Activated CD4-positive, alpha-beta T cell treated with anti-CD3 and anti-CD28 coated beads, Interleukin-2, amount 10 ng/mL, durations not matched to agents 24 days and 14 days (primary cell): ENCODE measurements at regions not wholly inside any gene's neighbourhood (a gene's known extent, or its start where the extent isn't known, plus 50 kb on each side); places are given as distances from the start of the nearest gene placed in this dataset.

Source experiments
- DNase-seq: peaks from one replicate; pipeline ENCODE4 v3.0.0; 2022
- H3K27ac Mint-ChIP-seq: one replicate; pipeline ENCODE4 v1.8.0; 2022; ENCODE audit warnings: mild to moderate bottlenecking, mixed read lengths
- H3K27me3 Mint-ChIP-seq: one replicate; pipeline ENCODE4 v1.8.0; 2022; ENCODE audit warnings: mixed read lengths
- H3K36me3 Mint-ChIP-seq: one replicate; pipeline ENCODE4 v1.8.0; 2022; ENCODE audit warnings: low read depth, mild to moderate bottlenecking, mixed read lengths
- H3K4me1 Mint-ChIP-seq: one replicate; pipeline ENCODE4 v1.8.0; 2021; ENCODE audit warnings: mixed read lengths
- H3K4me3 Mint-ChIP-seq: one replicate; pipeline ENCODE4 v1.8.0; 2022; ENCODE audit warnings: mild to moderate bottlenecking, moderate library complexity, mixed read lengths
- H3K9me3 Mint-ChIP-seq: one replicate; pipeline ENCODE4 v1.8.0; 2021; ENCODE audit warnings: mixed read lengths
- intact Hi-C: fragments of 100-400 bp; cut with micrococcal nuclease; formaldehyde crosslinking; loops from one replicate; pipeline ENCODE4 v1.15.1; 2023

GRCh38 chr12:34390846-34391700 is 368.8 kb downstream of the ALG10 start:
- no peaks in the 10 kb centered on the region for H3K27me3 Mint-ChIP-seq
- DNase-seq: no peak
- H3K27ac Mint-ChIP-seq: no peak overlapping the region
- H3K4me1 Mint-ChIP-seq: no peaks in the 10 kb centered on the region
- no peak overlapping the region for H3K4me3 Mint-ChIP-seq
- H3K36me3 Mint-ChIP-seq: no peaks in the 10 kb centered on the region
- intact Hi-C loops: no loop called here
- no peaks in the 10 kb centered on the region for H3K9me3 Mint-ChIP-seq

- H3K9me3 Mint-ChIP-seq: no peaks in the 10 kb centered on the region
- H3K27me3 Mint-ChIP-seq: no peaks in the 10 kb centered on the region
- H3K4me3 Mint-ChIP-seq: no peak overlapping the region
- no peak for DNase-seq
- H3K36me3 Mint-ChIP-seq: no peaks in the 10 kb centered on the region
- no peak overlapping the region for H3K27ac Mint-ChIP-seq
- H3K4me1 Mint-ChIP-seq: no peaks in the 10 kb centered on the region
- intact Hi-C loops: no loop called here
Measured at GRCh38 chr12:34391771-34392581, 369.7 kb downstream of the ALG10 start.

- Mint-ChIP-seq H3K27me3 (no peaks in the 10 kb centered on the region), H3K36me3 (no peaks in the 10 kb centered on the region), H3K9me3 (no peaks in the 10 kb centered on the region), H3K27ac (no peak overlapping the region), H3K4me1 (no peaks in the 10 kb centered on the region), H3K4me3 (no peak overlapping the region)
- no peak for DNase-seq
- intact Hi-C loops: no loop called here
Measured at GRCh38 chr12:34392741-34393085, 370.4 kb downstream of the ALG10 start.

GRCh38 chr12:34393086-34393820 is 371.0 kb downstream of the ALG10 start:
- Mint-ChIP-seq H3K36me3 (no peaks in the 10 kb centered on the region), H3K4me1 (no peaks in the 10 kb centered on the region), H3K27me3 (no peaks in the 10 kb centered on the region), H3K4me3 (no peak overlapping the region), H3K9me3 (no peaks in the 10 kb centered on the region), H3K27ac (no peak overlapping the region)
- intact Hi-C loops: no loop called here
- DNase-seq: no peak

GRCh38 chr12:34393821-34394150 is 371.5 kb downstream of the ALG10 start:
- H3K36me3 Mint-ChIP-seq: no peaks in the 10 kb centered on the region
- H3K27ac Mint-ChIP-seq: no peak overlapping the region
- DNase-seq: no peak
- no peak overlapping the region for H3K4me3 Mint-ChIP-seq
- no peaks in the 10 kb centered on the region for H3K4me1 Mint-ChIP-seq
- intact Hi-C loops: no loop called here
- H3K9me3 Mint-ChIP-seq: no peaks in the 10 kb centered on the region
- no peaks in the 10 kb centered on the region for H3K27me3 Mint-ChIP-seq

- DNase-seq: no peak
- no peaks in the 10 kb centered on the region for H3K36me3 Mint-ChIP-seq
- H3K4me3 Mint-ChIP-seq: no peak overlapping the region
- no peaks in the 10 kb centered on the region for H3K9me3 Mint-ChIP-seq
- H3K27me3 Mint-ChIP-seq: no peaks in the 10 kb centered on the region
- no peaks in the 10 kb centered on the region for H3K4me1 Mint-ChIP-seq
- H3K27ac Mint-ChIP-seq: no peak overlapping the region
- intact Hi-C loops: no loop called here
Measured at GRCh38 chr12:34394211-34395055, 372.1 kb downstream of the ALG10 start.

- no peak overlapping the region for H3K27ac Mint-ChIP-seq
- intact Hi-C loops: no loop called here
- no peaks in the 10 kb centered on the region for H3K27me3 Mint-ChIP-seq
- peaks cover under 1% of the 10 kb centered on the region for H3K9me3 Mint-ChIP-seq
- H3K4me3 Mint-ChIP-seq: no peak overlapping the region
- no peaks in the 10 kb centered on the region for H3K4me1 Mint-ChIP-seq
- DNase-seq: no peak
- no peaks in the 10 kb centered on the region for H3K36me3 Mint-ChIP-seq
Measured at GRCh38 chr12:34395056-34396005, 373.0 kb downstream of the ALG10 start.

- Mint-ChIP-seq H3K9me3 (peaks cover 6% of the 10 kb centered on the region), H3K27me3 (no peaks in the 10 kb centered on the region), H3K4me3 (no peak overlapping the region), H3K27ac (no peak overlapping the region), H3K36me3 (no peaks in the 10 kb centered on the region), H3K4me1 (no peaks in the 10 kb centered on the region)
- no peak for DNase-seq
- intact Hi-C loops: no loop called here
Measured at GRCh38 chr12:34396006-34396860, 373.9 kb downstream of the ALG10 start.

- H3K4me1 Mint-ChIP-seq: no peaks in the 10 kb centered on the region
- H3K27ac Mint-ChIP-seq: no peak overlapping the region
- H3K36me3 Mint-ChIP-seq: no peaks in the 10 kb centered on the region
- DNase-seq: no peak
- no peaks in the 10 kb centered on the region for H3K27me3 Mint-ChIP-seq
- peaks cover 6% of the 10 kb centered on the region for H3K9me3 Mint-ChIP-seq
- intact Hi-C loops: no loop called here
- no peak overlapping the region for H3K4me3 Mint-ChIP-seq
Measured at GRCh38 chr12:34396861-34397590, 374.7 kb downstream of the ALG10 start.

- no peak overlapping the region for H3K4me3 Mint-ChIP-seq
- H3K36me3 Mint-ChIP-seq: no peaks in the 10 kb centered on the region
- no peak for DNase-seq
- intact Hi-C loops: no loop called here
- H3K9me3 Mint-ChIP-seq: peaks cover 6% of the 10 kb centered on the region
- H3K27me3 Mint-ChIP-seq: no peaks in the 10 kb centered on the region
- H3K4me1 Mint-ChIP-seq: no peaks in the 10 kb centered on the region
- no peak overlapping the region for H3K27ac Mint-ChIP-seq
Measured at GRCh38 chr12:34397591-34398365, 375.5 kb downstream of the ALG10 start.

- no peak overlapping the region for H3K27ac Mint-ChIP-seq
- intact Hi-C loops: no loop called here
- H3K9me3 Mint-ChIP-seq: peaks cover 6% of the 10 kb centered on the region
- H3K27me3 Mint-ChIP-seq: no peaks in the 10 kb centered on the region
- H3K4me3 Mint-ChIP-seq: no peak overlapping the region
- H3K4me1 Mint-ChIP-seq: no peaks in the 10 kb centered on the region
- no peak for DNase-seq
- no peaks in the 10 kb centered on the region for H3K36me3 Mint-ChIP-seq
Measured at GRCh38 chr12:34398366-34398705, 376.0 kb downstream of the ALG10 start.
